ENCODE measurements at regions not wholly inside any gene's neighbourhood (a gene's known extent, or its start where the extent isn't known, plus 50 kb on each side); places are given as distances from the start of the nearest gene placed in this dataset.
"Not testable (repeated sequence)": the region's sequence is repeated elsewhere in the genome, so short reads cannot be mapped to it uniquely, and the experiment has no call there.

DNA sequence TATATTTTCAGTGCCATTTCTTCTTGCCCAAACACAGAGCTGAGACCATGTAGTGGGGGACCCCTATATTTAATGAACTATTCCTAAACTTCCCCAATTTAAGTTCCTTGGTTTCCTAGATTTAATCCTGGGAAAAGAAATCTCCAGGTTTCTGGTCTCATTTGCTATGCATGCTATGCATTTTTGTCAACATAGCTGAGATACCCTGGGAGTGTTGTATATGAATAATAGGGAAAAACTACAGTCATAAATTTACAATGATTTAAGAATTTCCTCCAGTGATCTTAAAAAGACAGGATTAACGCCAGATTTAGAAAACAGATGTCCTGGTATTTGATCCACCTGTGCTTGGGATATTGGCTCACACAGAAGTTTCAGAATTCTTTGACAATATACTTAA is 136.8 kb upstream of the RAPGEF2 start:
- no peak overlapping the region for H3K4me3 ChIP-seq (ENCODE audit: low read depth, poor library complexity, severe bottlenecking)
- no peak for DNase-seq (ENCODE audit: low spot score in 2 of 2)
- WGBS, 2 donors: 63 to 68% methylated on average over 1 of the region's 1 CpG
- TF ChIP-seq, protein P1, sequence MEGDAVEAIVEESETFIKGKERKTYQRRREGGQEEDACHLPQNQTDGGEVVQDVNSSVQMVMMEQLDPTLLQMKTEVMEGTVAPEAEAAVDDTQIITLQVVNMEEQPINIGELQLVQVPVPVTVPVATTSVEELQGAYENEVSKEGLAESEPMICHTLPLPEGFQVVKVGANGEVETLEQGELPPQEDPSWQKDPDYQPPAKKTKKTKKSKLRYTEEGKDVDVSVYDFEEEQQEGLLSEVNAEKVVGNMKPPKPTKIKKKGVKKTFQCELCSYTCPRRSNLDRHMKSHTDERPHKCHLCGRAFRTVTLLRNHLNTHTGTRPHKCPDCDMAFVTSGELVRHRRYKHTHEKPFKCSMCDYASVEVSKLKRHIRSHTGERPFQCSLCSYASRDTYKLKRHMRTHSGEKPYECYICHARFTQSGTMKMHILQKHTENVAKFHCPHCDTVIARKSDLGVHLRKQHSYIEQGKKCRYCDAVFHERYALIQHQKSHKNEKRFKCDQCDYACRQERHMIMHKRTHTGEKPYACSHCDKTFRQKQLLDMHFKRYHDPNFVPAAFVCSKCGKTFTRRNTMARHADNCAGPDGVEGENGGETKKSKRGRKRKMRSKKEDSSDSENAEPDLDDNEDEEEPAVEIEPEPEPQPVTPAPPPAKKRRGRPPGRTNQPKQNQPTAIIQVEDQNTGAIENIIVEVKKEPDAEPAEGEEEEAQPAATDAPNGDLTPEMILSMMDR (IDR thresholded peaks at IDR 0.05): no peak
- TF ChIP-seq POLR2A (IDR thresholded peaks at IDR 0.05): no peak
- intact Hi-C loops (cut with DNase I; ENCODE audit: low total_unique reads): no loop called here

- intact Hi-C loops (cut with DNase I; ENCODE audit: low total_unique reads): no loop called here
- no peak for TF ChIP-seq POLR2A (IDR thresholded peaks at IDR 0.05)
- no peak for DNase-seq (ENCODE audit: low spot score in 2 of 2)
- 75 to 80% methylated on average over 3 of the region's 3 CpGs for WGBS, 2 donors
- no peak overlapping the region for H3K4me3 ChIP-seq (ENCODE audit: low read depth, poor library complexity, severe bottlenecking)
Measured at GRCh38 chr4:158968961-158969360, 133.9 kb upstream of the RAPGEF2 start.

GRCh38 chr4:158970812-158971211 is 132.1 kb upstream of the RAPGEF2 start:
- intact Hi-C loops (cut with DNase I; ENCODE audit: low total_unique reads): no loop called here
- TF ChIP-seq POLR2A (IDR thresholded peaks at IDR 0.05): no peak
- TF ChIP-seq, protein P1 (IDR thresholded peaks at IDR 0.05): no peak
- 67 to 80% methylated on average over 3 of the region's 3 CpGs for WGBS, 2 donors
- DNase-seq (ENCODE audit: low spot score in 2 of 2): no peak
- no peak overlapping the region for H3K4me3 ChIP-seq (ENCODE audit: low read depth, poor library complexity, severe bottlenecking)

- intact Hi-C loops (cut with DNase I; ENCODE audit: low total_unique reads); H3K4me3 ChIP-seq (ENCODE audit: low read depth, poor library complexity, severe bottlenecking); DNase-seq (ENCODE audit: low spot score in 2 of 2): not testable (repeated sequence)
- 60 to 75% methylated on average over 2 of the region's 2 CpGs for WGBS, 2 donors
Measured at GRCh38 chr4:158974438-158974837, 128.4 kb upstream of the RAPGEF2 start.

- H3K4me3 ChIP-seq (ENCODE audit: low read depth, poor library complexity, severe bottlenecking); DNase-seq (ENCODE audit: low spot score in 2 of 2); intact Hi-C loops (cut with DNase I; ENCODE audit: low total_unique reads): not testable (repeated sequence)
- 84 to 85% methylated on average over 5 of the region's 5 CpGs for WGBS, 2 donors
Measured at GRCh38 chr4:158980711-158981110, 122.2 kb upstream of the RAPGEF2 start.

GRCh38 chr4:158991534-158992155 is 111.2 kb upstream of the RAPGEF2 start:
- WGBS, 2 donors: 94 to 95% methylated on average over 5 of the region's 5 CpGs
- no peak overlapping the region for H3K4me3 ChIP-seq (ENCODE audit: low read depth, poor library complexity, severe bottlenecking)
- DNase-seq (ENCODE audit: low spot score in 2 of 2): no peak
- intact Hi-C loops (cut with DNase I; ENCODE audit: low total_unique reads): no loop called here
- TF ChIP-seq, protein P1 (IDR thresholded peaks at IDR 0.05): no peak
- no peak for TF ChIP-seq POLR2A (IDR thresholded peaks at IDR 0.05)

GRCh38 chr4:158993891-158994290 is 109.0 kb upstream of the RAPGEF2 start:
- WGBS, 2 donors: 70 to 73% methylated on average over 2 of the region's 2 CpGs
- H3K4me3 ChIP-seq (ENCODE audit: low read depth, poor library complexity, severe bottlenecking): no peak overlapping the region
- TF ChIP-seq, protein P1 (IDR thresholded peaks at IDR 0.05): no peak
- no peak for TF ChIP-seq POLR2A (IDR thresholded peaks at IDR 0.05)
- intact Hi-C loops (cut with DNase I; ENCODE audit: low total_unique reads): no loop called here
- DNase-seq (ENCODE audit: low spot score in 2 of 2): no peak

All from lower leg skin (tissue), 4 donors.